Common myeloid progenitor, CD34-positive (primary cell): ENCODE measurements at regions not wholly inside any gene's neighbourhood (a gene's known extent, or its start where the extent isn't known, plus 50 kb on each side); places are given as distances from the start of the nearest gene placed in this dataset.
"Not testable (repeated sequence)": the region's sequence is repeated elsewhere in the genome, so short reads cannot be mapped to it uniquely, and the experiment has no call there.

Experiments used
- CTCF ChIA-PET: fragments of 350-600 bp; sonication (Branson Sonifier 250); formaldehyde crosslinking; loops from one replicate; lab custom pipeline; 2021; ENCODE audit warnings: antibody characterized with exemption; lab: Charles Lee
- POLR2A ChIA-PET: fragments of 350-600 bp; sonication (Branson Sonifier 250); formaldehyde crosslinking; loops from one replicate; lab custom pipeline; 2021; ENCODE audit warnings: antibody characterized with exemption; lab: Charles Lee
- DNase-seq, 3 donors: peaks; one replicate each; pipeline versions ENCODE4 v3.0.0 to v3.0.0-alpha.2; 2013
- H3K27ac ChIP-seq, 2 experiments: 1 replicate in 1 of 2; 2 replicates in 1 of 2; pipeline ENCODE4 v1.7.0; 2013; ENCODE audit warnings: inconsistent platforms in 2 of 2, low read length in 2 of 2, mild to moderate bottlenecking in 2 of 2, low read depth in 1 of 2, moderate library complexity in 1 of 2; ENCODE audit not compliant: severe bottlenecking in 2 of 2, insufficient read depth in 1 of 2, poor library complexity in 1 of 2
- H3K27me3 ChIP-seq, 5 experiments: replicated peaks in 2 of 5; 1 replicate in 3 of 5; 2 replicates in 2 of 5; pipeline versions ENCODE4 v1.6.1 to v1.7.0; 2013; ENCODE audit warnings: low read length in 4 of 5, mild to moderate bottlenecking in 2 of 5, moderate library complexity in 2 of 5, inconsistent platforms in 1 of 5; ENCODE audit not compliant: insufficient read depth in 5 of 5, control insufficient read depth in 4 of 5
- H3K36me3 ChIP-seq, 4 experiments: 1 replicate in 2 of 4; 2 replicates in 2 of 4; pipeline versions ENCODE4 v1.6.1 to v1.7.0; 2013; ENCODE audit warnings: low read length in 3 of 4, control low read depth in 1 of 4, mild to moderate bottlenecking in 1 of 4; ENCODE audit not compliant: control insufficient read depth in 4 of 4, insufficient read depth in 4 of 4
- H3K4me1 ChIP-seq, 4 experiments: 1 replicate in 3 of 4; 2 replicates in 1 of 4; pipeline versions ENCODE4 v1.6.1 to v1.7.1; 2013; ENCODE audit warnings: low read length in 3 of 4, mild to moderate bottlenecking in 3 of 4, control low read depth in 1 of 4, inconsistent platforms in 1 of 4, moderate library complexity in 1 of 4; ENCODE audit not compliant: control insufficient read depth in 4 of 4, insufficient read depth in 4 of 4; ENCODE audit errors: control extremely low read depth in 1 of 4
- H3K4me3 ChIP-seq, 7 experiments: 1 replicate in 4 of 7; 2 replicates in 3 of 7; pipeline versions ENCODE4 v1.5.1 to v1.7.0; 2013; ENCODE audit warnings: mild to moderate bottlenecking in 7 of 7, low read length in 6 of 7, moderate library complexity in 6 of 7, inconsistent platforms in 2 of 7, low read depth in 2 of 7, control low read depth in 1 of 7; ENCODE audit not compliant: insufficient read depth in 4 of 7, control insufficient read depth in 1 of 7; ENCODE audit errors: extremely low read depth in 1 of 7
- H3K9me3 ChIP-seq, 5 experiments: 1 replicate in 4 of 5; 2 replicates in 1 of 5; pipeline versions ENCODE4 v1.6.1 to v1.7.1; 2013; ENCODE audit warnings: low read length in 4 of 5, mild to moderate bottlenecking in 2 of 5, inconsistent platforms in 1 of 5, low read depth in 1 of 5, moderate library complexity in 1 of 5; ENCODE audit not compliant: control insufficient read depth in 4 of 5, insufficient read depth in 2 of 5; ENCODE audit errors: control extremely low read depth in 1 of 5
- WGBS: methylation state at CpG from one replicate; pipeline ENCODE4 v1.1.5; 2013; ENCODE audit not compliant: insufficient coverage; 5-methylcytosine and 5-hydroxymethylcytosine counted together

- DNase-seq, result no peak
- ChIA-PET POLR2A (no interaction called here), CTCF (interaction anchor here (1.3 kb wide), 1 partner anchor 21 kb away, joined by 5 read pairs; no protein-coding TSS in a partner anchor)
- WGBS, result 97% methylated on average over 4 of the region's 5 CpGs
- Histone ChIP-seq H3K4me1 (no peaks in the 10 kb centered on the region), H3K27me3 (peaks cover 0 to 8% (median 0%) of the 10 kb centered on the region in 5 experiments), H3K27ac (no peak overlapping the region), H3K9me3 (no peaks in the 10 kb centered on the region), H3K4me3 (no peak overlapping the region), H3K36me3 (no peaks in the 10 kb centered on the region)
Observed at GRCh38 chr9:110028271-110028670, 179.7 kb downstream of the C9orf152 start.

- Histone ChIP-seq H3K4me3 (no peak overlapping the region), H3K4me1 (no peaks in the 10 kb centered on the region), H3K27ac (no peak overlapping the region), H3K9me3 (no peaks in the 10 kb centered on the region), H3K36me3 (no peaks in the 10 kb centered on the region), H3K27me3 (peaks cover 0 to 8% (median 0%) of the 10 kb centered on the region in 5 experiments)
- ChIA-PET POLR2A (no interaction called here), CTCF (interaction anchor here (1.3 kb wide), 1 partner anchor 20 kb away, joined by 5 read pairs; no protein-coding TSS in a partner anchor)
- DNase-seq, result no peak
- no CpG with 5 or more reads among the region's 3 CpGs for WGBS
Observed at GRCh38 chr9:110028676-110029075, 179.3 kb downstream of the C9orf152 start.

- H3K36me3 ChIP-seq, result no peaks in the 10 kb centered on the region
- no peak overlapping the region for H3K27ac ChIP-seq
- H3K9me3 ChIP-seq, result no peaks in the 10 kb centered on the region
- WGBS, result 88% methylated on average over 4 of the region's 4 CpGs
- peaks cover 0 to 8% (median 0%) of the 10 kb centered on the region in 5 experiments for H3K27me3 ChIP-seq
- H3K4me1 ChIP-seq, result no peaks in the 10 kb centered on the region
- ChIA-PET POLR2A (no interaction called here), CTCF (no interaction called here)
- no peak overlapping the region for H3K4me3 ChIP-seq
- DNase-seq, result peak in 2 of 3 donors; percentile 13
Observed at GRCh38 chr9:110029429-110029955, 178.5 kb downstream of the C9orf152 start.

- ChIA-PET POLR2A (no interaction called here), CTCF (no interaction called here)
- WGBS, result 70% methylated on average over 3 of the region's 4 CpGs
- peaks cover 0 to 8% (median 0%) of the 10 kb centered on the region in 5 experiments for H3K27me3 ChIP-seq
- H3K9me3 ChIP-seq, result no peaks in the 10 kb centered on the region
- no peaks in the 10 kb centered on the region for H3K36me3 ChIP-seq
- no peak overlapping the region for H3K4me3 ChIP-seq
- no peaks in the 10 kb centered on the region for H3K4me1 ChIP-seq
- no peak for DNase-seq
- H3K27ac ChIP-seq, result no peak overlapping the region
Observed at GRCh38 chr9:110029956-110030480, 177.9 kb downstream of the C9orf152 start.

- Histone ChIP-seq H3K36me3 (no peaks in the 10 kb centered on the region), H3K4me1 (no peaks in the 10 kb centered on the region), H3K4me3 (no peak overlapping the region), H3K9me3 (no peaks in the 10 kb centered on the region), H3K27me3 (peaks cover 0 to 8% (median 0%) of the 10 kb centered on the region in 5 experiments), H3K27ac (no peak overlapping the region)
- ChIA-PET POLR2A (no interaction called here), CTCF (no interaction called here)
- DNase-seq, result no peak
- WGBS, result no CpG with 5 or more reads among the region's 3 CpGs
Observed at GRCh38 chr9:110030632-110031031, 177.3 kb downstream of the C9orf152 start.

- H3K9me3 ChIP-seq, result no peaks in the 10 kb centered on the region
- CTCF ChIA-PET, result no interaction called here
- H3K27ac ChIP-seq, result no peak overlapping the region
- no peak for DNase-seq
- H3K27me3 ChIP-seq, result peaks cover 0 to 8% (median 0%) of the 10 kb centered on the region in 5 experiments
- POLR2A ChIA-PET, result no interaction called here
- H3K4me1 ChIP-seq, result no peaks in the 10 kb centered on the region
- WGBS, result no CpG with 5 or more reads among the region's 3 CpGs
- H3K4me3 ChIP-seq, result no peak overlapping the region
- no peaks in the 10 kb centered on the region for H3K36me3 ChIP-seq
Observed at GRCh38 chr9:110031511-110032173, 176.3 kb downstream of the C9orf152 start.

- DNase-seq, H3K4me1 ChIP-seq, H3K27me3 ChIP-seq, POLR2A ChIA-PET, CTCF ChIA-PET, H3K4me3 ChIP-seq, H3K9me3 ChIP-seq, H3K36me3 ChIP-seq, H3K27ac ChIP-seq: not testable (repeated sequence)
- 100% methylated on average over 3 of the region's 7 CpGs for WGBS
Observed at GRCh38 chr9:110032532-110032931, 175.4 kb downstream of the C9orf152 start.
